Activated T-helper 9 cell treated with anti-CD3 and anti-CD28 coated beads, Interleukin-2, amount 50 U/mL, for 16 hours (primary cell): ENCODE measurements at regions not wholly inside any gene's neighbourhood (a gene's known extent, or its start where the extent isn't known, plus 50 kb on each side); places are given as distances from the start of the nearest gene placed in this dataset.
A peak's percentile ranks its signal among the peaks of the same experiment; 100 is the strongest.

Experiments
- DNase-seq: peaks from one replicate; pipeline ENCODE4 v3.0.0-alpha.2; 2020; ENCODE audit warnings: low read depth

- DNase-seq: no peak
Measured at GRCh38 chr7:106196460-106197021, 84.4 kb upstream of the SYPL1 start.

DNA sequence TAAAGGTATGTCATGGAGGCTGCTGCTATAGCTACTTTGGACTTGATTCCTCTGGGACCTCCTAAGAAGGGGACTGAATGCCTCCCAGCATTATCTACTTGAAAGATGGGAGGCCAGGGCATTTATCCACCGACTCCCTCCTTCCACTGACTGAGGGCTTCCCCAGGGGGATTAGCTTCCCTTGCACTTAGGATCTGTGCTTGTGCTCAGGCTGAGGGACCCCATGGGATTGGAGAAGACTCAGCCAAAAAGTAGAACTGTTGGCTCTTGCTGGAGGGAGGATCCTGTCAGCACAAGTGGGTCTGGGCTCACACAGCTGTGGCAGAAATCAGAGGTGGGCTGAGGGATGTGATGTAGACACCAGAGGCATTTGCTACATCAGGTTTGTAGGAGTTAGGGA lies 81.5 kb upstream of the SYPL1 start:
- DNase-seq: no peak

GRCh38 chr7:106190589-106191330 lies 78.6 kb upstream of the SYPL1 start:
- DNase-seq: no peak

DNA sequence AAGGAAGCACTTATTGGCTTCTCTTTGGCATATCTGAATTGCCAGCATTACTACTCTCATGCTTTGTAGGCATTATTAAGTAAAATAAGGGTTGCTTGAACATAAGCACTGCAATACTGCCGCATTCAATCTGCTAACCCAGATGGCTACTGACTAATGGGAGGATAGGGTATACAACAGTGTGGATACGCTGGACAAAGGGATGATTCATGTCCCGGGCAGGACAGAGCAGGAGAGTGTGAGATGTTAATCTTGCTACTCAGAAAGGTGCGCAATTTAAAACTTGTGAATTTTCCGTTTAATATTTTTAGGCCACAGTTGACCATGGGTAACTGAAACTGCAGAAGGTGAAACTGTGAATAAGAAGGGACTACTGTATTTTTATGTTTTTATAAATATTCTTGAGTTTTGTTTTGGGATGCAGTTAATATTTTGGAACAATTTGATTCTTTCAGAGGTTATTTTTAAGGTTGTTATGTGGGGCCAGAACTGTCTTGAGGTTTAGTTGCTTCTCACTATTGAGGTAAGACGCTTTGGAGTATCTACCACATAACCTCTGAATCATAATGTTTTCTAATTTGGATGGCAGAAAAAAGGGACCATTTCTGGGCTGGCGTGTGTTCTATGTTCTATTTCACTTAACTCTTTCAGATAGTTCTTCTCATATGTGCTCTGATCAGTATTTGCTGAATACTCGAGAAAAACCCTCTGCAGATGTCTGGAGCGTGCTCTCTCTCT lies 75.7 kb upstream of the SYPL1 start:
- DNase-seq: no peak

- no peak for DNase-seq
Measured at GRCh38 chr7:106185719-106186118, 73.6 kb upstream of the SYPL1 start.

DNA sequence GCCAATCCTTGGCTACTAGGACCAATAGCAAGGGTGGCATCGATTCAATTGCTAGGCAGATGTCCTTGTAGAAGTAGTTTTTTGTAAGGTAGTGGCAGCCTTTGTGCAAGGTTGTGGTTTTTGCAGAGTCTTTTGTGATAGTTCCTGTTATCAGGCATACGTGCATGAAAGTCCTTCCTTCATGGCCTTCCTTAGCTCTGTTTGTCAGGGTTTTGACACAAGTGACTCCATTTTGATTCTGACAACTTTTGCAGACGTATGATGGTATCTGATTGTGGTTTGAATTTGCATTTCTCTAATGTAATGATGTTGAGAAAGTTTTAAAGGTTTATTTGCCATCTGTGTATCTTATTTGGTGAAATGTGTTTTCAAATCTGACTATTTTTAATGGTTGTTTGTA lies 71.8 kb upstream of the SYPL1 start:
- DNase-seq: no peak

- DNase-seq: no peak
Measured at GRCh38 chr7:106182904-106183303, 70.8 kb upstream of the SYPL1 start.

GRCh38 chr7:106181658-106182265 lies 69.7 kb upstream of the SYPL1 start:
- no peak for DNase-seq

DNA sequence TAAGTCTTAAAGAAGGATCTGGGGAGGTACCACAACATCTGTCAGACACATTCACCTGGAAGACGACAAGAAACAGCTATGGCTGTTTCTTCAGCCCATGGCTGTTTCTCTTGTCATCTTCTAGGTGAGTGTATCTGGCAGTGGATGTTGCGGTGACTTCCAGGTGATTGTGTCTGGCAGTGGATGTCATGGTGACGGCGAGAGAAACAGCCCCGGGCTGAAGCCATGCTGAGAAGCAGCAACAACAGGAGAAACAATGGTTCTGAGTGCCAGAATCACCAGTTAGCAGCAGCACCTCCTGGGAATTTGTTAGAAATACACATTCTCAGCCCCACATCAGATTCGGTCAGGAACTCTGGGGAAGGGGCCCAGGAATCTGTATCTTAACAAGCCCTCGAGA lies 68.6 kb upstream of the SYPL1 start:
- no peak for DNase-seq

GRCh38 chr7:106179256-106179655 lies 67.1 kb upstream of the SYPL1 start:
- no peak for DNase-seq

- no peak for DNase-seq
Measured at GRCh38 chr7:106178593-106179134, 66.6 kb upstream of the SYPL1 start.

DNA sequence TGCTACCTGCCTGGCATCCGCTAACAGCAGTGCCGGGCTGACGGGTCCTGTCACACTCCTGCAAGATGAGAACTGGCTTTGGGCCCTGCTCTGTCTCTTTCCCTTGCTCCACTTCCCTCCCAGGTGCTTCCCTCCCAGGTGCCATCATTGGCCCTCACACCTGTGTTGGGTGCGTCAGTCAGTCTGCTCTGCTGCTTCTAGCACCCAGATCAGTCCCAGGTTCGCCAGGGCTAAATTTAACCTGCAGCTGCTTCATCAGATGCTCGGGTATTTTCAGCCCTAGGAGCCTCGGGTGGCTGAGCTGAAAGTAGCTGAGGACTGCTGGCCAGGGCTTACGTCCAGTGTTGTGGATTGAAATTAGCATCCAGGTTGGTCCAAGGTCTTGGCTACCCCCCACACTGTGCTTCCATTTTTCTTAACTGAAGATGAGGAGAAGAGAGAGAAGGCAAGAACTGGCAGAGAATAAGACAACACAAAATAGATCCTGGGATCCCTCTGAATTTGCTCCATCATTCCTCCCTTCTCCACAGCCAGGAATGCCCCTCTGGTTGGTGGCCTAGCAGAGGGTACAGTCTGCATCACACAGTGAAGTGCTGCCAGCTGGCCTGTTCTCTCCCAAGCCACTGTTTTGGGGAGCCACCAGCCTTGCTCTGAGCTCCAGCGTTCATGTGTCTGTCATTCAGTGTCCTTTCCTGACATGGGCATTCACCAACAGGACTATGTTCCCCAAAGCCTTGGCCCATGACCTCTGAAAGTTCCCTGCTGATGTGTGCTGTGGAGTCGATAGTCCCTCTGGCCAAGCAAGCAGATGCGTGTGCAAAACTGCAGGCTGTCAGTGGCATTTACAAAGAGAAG lies 65.9 kb upstream of the SYPL1 start:
- DNase-seq: no peak

- DNase-seq: no peak
Measured at GRCh38 chr7:106177300-106177690, 65.2 kb upstream of the SYPL1 start.

GRCh38 chr7:106176414-106177299 lies 64.5 kb upstream of the SYPL1 start:
- peak; percentile 55 for DNase-seq

DNA sequence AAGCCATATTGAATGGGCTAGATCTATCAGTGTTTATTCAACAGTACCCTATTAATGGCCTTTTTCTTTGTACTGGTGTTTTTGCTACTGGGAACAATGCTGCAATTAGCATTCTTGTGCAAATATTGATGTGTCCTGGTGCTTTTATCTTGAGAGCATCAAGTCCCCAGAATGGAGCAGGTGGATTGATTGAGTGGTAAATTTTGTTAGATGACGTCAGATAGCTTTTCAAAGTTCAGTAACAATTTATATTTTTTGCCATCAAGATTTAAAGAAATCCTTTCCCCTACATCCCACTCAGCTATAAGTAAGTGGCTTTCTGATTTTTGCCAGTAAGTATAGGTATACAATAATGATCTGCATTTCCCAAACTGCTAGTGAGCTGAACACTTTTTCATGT lies 63.4 kb upstream of the SYPL1 start:
- no peak for DNase-seq

DNA sequence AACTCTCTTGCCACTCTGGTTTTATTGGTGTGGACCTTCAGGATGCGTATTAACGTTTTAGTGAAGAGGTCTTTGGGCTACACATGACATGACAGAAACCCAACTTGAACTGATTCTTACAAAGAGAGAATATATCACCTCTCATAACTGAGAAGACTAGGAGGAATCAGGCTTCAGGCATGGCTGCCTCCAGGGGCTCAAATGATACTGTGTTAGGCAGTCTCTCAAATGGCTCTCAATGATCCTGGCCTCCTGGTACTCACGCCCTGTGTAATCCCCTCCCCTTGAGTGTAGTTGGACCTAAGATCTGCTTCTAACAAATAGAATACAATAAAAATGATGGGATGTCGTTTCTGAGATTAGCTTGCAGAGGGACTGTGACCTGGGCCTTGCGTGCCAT lies 58.5 kb upstream of the SYPL1 start:
- DNase-seq: no peak

GRCh38 chr7:106169821-106170610 lies 57.9 kb upstream of the SYPL1 start:
- no peak for DNase-seq

DNA sequence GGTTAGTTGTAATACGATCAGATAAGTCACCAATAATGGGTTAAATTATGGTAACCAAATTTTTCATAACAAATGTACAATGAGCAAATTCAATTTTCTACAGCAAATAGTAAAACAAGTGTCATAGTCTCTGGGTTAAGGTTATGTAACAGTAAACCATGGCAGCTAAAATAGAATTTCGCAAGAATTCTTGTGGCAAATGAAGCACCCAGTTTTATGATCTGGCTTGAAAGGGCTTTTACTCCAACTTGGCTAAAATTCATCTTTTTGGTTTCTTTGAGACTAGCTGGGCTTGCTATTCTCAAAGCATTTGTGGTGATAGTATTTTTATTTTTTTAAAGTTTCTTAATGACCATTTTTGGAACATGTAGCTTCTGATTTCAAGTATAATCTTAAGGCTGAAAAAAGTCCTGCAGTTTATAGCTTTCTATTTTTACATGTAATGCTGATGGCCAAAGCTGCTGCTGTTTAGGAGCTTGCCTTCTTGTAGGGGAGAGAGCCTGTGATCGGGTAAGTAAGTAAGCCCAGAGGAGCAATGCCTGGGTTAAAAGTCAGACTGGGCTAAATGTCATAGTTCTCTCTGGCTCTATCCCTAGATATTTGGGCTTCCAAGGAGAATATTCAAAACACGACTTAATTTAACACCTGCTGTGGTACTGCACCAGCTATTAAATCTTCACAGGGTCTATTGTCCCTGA lies 55.5 kb upstream of the SYPL1 start:
- no peak for DNase-seq

- DNase-seq: no peak
Measured at GRCh38 chr7:106166651-106167342, 54.7 kb upstream of the SYPL1 start.
